Stimulated activated naive CD8-positive, alpha-beta T cell treated with anti-CD3 and anti-CD28 coated beads, Interleukin-15, Interleukin-2, amounts not matched to agents 100 ng/mL and 50 ng/mL, for 24 hours (primary cell): ENCODE measurements at regions not wholly inside any gene's neighbourhood (a gene's known extent, or its start where the extent isn't known, plus 50 kb on each side); places are given as distances from the start of the nearest gene placed in this dataset.

ENCODE experiments used
- H3K27ac Mint-ChIP-seq: one replicate; pipeline ENCODE4 v1.8.0; 2021; ENCODE audit warnings: mild to moderate bottlenecking, mixed read lengths
- H3K27me3 Mint-ChIP-seq: one replicate; pipeline ENCODE4 v1.8.0; 2021; ENCODE audit warnings: mixed read lengths
- H3K36me3 Mint-ChIP-seq: one replicate; pipeline ENCODE4 v1.8.0; 2021; ENCODE audit warnings: low read depth, mixed read lengths
- H3K4me1 Mint-ChIP-seq: one replicate; pipeline ENCODE4 v1.8.0; 2021; ENCODE audit warnings: low read depth, mixed read lengths
- H3K4me3 Mint-ChIP-seq: one replicate; pipeline ENCODE4 v1.8.0; 2021; ENCODE audit warnings: mild to moderate bottlenecking, mixed read lengths
- H3K9me3 Mint-ChIP-seq: one replicate; pipeline ENCODE4 v1.8.0; 2021; ENCODE audit warnings: mixed read lengths

DNA sequence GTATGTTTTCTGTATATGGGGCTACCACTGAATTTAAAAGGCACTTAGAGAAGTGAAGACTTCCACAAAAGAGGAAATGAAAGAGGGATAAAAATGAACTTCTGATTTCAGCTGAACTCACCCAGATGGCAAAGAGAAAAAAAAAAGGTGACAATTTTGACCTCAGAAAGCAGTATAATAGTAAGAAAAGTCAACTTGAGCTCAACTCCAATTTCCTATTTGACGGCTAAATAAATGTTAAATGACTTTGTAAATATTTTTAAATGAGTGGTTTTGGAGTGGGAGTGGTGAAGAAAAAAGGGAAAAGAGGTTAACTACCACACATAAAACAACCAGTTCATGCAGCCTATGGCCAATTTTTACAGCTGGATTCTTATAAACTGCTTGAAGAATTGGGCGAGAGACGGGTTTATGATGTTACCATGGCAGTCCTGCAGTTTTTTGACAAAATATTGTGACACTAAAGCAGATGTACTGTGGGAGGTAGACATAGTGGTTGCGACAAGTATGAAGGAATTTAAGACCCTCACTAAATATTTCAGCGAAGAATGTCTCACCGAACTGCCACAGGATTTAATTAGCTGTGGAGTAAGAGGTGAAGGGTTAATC lies 49.8 kb upstream of the ADTRP start:
- peaks cover 20% of the 10 kb centered on the region for H3K4me1 Mint-ChIP-seq
- no peak overlapping the region for H3K4me3 Mint-ChIP-seq
- H3K9me3 Mint-ChIP-seq: no peaks in the 10 kb centered on the region
- H3K36me3 Mint-ChIP-seq: no peaks in the 10 kb centered on the region
- H3K27ac Mint-ChIP-seq: peak overlapping the region; percentile 32
- no peaks in the 10 kb centered on the region for H3K27me3 Mint-ChIP-seq
